ENCODE measurements at regions not wholly inside any gene's neighbourhood (a gene's known extent, or its start where the extent isn't known, plus 50 kb on each side); places are given as distances from the start of the nearest gene placed in this dataset.

GRCh38 chr9:95613670-95614069 is 96.9 kb upstream of the PTCH1 start:
- no peak for DNase-seq (ENCODE audit: low spot score)

GRCh38 chr9:95611354-95611753 is 94.6 kb upstream of the PTCH1 start:
- DNase-seq (ENCODE audit: low spot score) = no peak

GRCh38 chr9:95610006-95610785 is 93.4 kb upstream of the PTCH1 start:
- DNase-seq (ENCODE audit: low spot score) = no peak

- DNase-seq (ENCODE audit: low spot score) = no peak
These were observed 92.7 kb upstream of the PTCH1 start for GRCh38 chr9:95609426-95609825.

- DNase-seq (ENCODE audit: low spot score) = no peak
These were observed 91.6 kb upstream of the PTCH1 start for GRCh38 chr9:95608341-95608740.

- no peak for DNase-seq (ENCODE audit: low spot score)
These were observed 90.7 kb upstream of the PTCH1 start for GRCh38 chr9:95607507-95607906.

- DNase-seq (ENCODE audit: low spot score) = no peak
These were observed 89.9 kb upstream of the PTCH1 start for GRCh38 chr9:95606489-95607350.

GRCh38 chr9:95605816-95606488 is 89.2 kb upstream of the PTCH1 start:
- DNase-seq (ENCODE audit: low spot score) = no peak

GRCh38 chr9:95605101-95605500 is 88.3 kb upstream of the PTCH1 start:
- DNase-seq (ENCODE audit: low spot score) = no peak

- DNase-seq (ENCODE audit: low spot score) = no peak
These were observed 81.5 kb upstream of the PTCH1 start for GRCh38 chr9:95598236-95598635.

GRCh38 chr9:95595721-95596295 is 79.0 kb upstream of the PTCH1 start:
- DNase-seq (ENCODE audit: low spot score) = no peak

GRCh38 chr9:95592931-95593330 is 76.2 kb upstream of the PTCH1 start:
- no peak for DNase-seq (ENCODE audit: low spot score)

- DNase-seq (ENCODE audit: low spot score) = no peak
These were observed 72.2 kb upstream of the PTCH1 start for GRCh38 chr9:95588724-95589588.

- no peak for DNase-seq (ENCODE audit: low spot score)
These were observed 70.5 kb upstream of the PTCH1 start for GRCh38 chr9:95587021-95587964.

GRCh38 chr9:95586326-95586725 is 69.6 kb upstream of the PTCH1 start:
- no peak for DNase-seq (ENCODE audit: low spot score)

GRCh38 chr9:95585824-95586223 is 69.1 kb upstream of the PTCH1 start:
- no peak for DNase-seq (ENCODE audit: low spot score)

- no peak for DNase-seq (ENCODE audit: low spot score)
These were observed 67.4 kb upstream of the PTCH1 start for GRCh38 chr9:95584176-95584575.

GRCh38 chr9:95581900-95582299 is 65.1 kb upstream of the PTCH1 start:
- DNase-seq (ENCODE audit: low spot score) = no peak

- DNase-seq (ENCODE audit: low spot score) = no peak
These were observed 64.3 kb upstream of the PTCH1 start for GRCh38 chr9:95580812-95581761.
